ENCODE measurements at regions not wholly inside any gene's neighbourhood (a gene's known extent, or its start where the extent isn't known, plus 50 kb on each side); places are given as distances from the start of the nearest gene placed in this dataset.

DNA sequence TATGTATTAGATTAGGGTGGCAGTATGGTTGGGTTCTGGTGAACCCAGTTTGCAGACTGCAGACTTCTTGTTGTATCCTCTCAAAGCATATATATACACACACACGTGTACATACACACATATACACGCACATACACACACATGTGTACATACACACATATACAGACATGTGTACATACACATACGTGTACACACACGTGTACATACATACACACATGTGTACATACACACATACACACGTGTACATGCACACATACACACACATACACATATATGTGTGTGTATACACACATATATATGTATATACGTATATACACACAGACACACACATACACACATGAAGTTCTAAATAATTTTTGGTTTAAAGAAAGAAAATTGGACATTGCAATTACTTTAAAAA, 780.2 kb downstream of the FLRT2 start:
- TF ChIP-seq, protein P1, sequence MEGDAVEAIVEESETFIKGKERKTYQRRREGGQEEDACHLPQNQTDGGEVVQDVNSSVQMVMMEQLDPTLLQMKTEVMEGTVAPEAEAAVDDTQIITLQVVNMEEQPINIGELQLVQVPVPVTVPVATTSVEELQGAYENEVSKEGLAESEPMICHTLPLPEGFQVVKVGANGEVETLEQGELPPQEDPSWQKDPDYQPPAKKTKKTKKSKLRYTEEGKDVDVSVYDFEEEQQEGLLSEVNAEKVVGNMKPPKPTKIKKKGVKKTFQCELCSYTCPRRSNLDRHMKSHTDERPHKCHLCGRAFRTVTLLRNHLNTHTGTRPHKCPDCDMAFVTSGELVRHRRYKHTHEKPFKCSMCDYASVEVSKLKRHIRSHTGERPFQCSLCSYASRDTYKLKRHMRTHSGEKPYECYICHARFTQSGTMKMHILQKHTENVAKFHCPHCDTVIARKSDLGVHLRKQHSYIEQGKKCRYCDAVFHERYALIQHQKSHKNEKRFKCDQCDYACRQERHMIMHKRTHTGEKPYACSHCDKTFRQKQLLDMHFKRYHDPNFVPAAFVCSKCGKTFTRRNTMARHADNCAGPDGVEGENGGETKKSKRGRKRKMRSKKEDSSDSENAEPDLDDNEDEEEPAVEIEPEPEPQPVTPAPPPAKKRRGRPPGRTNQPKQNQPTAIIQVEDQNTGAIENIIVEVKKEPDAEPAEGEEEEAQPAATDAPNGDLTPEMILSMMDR (IDR thresholded peaks at IDR 0.05; ENCODE audit: borderline replicate concordance, extremely low read depth, low read length, poor library complexity, severe bottlenecking): no peak
- no peak for TF ChIP-seq EZH2 (IDR thresholded peaks at IDR 0.05; ENCODE audit: borderline replicate concordance, low read depth, low read length, severe bottlenecking)
